Fibroblast of lung (primary cell): ENCODE measurements at regions not wholly inside any gene's neighbourhood (a gene's known extent, or its start where the extent isn't known, plus 50 kb on each side); places are given as distances from the start of the nearest gene placed in this dataset.

Source experiments
- DNase-seq, 2 donors: peaks; one replicate each; pipeline versions ENCODE4 v3.0.0 to v3.0.0-alpha.2; 2010; ENCODE audit warnings: low read depth in 2 of 2
- H2AFZ ChIP-seq: 2 replicates; pipeline ENCODE4 v1.5.1; 2012; ENCODE audit warnings: low read length, control low read depth, inconsistent platforms
- H3K27ac ChIP-seq: 2 replicates; pipeline ENCODE4 v1.5.1; 2011; ENCODE audit warnings: low read length, control low read depth; ENCODE audit not compliant: insufficient read depth
- H3K27me3 ChIP-seq: 2 replicates; pipeline ENCODE4 v1.5.1; 2011; ENCODE audit warnings: mild to moderate bottlenecking, low read length; ENCODE audit not compliant: control insufficient read depth, insufficient read depth
- H3K36me3 ChIP-seq: 2 replicates; pipeline ENCODE4 v1.5.1; 2011; ENCODE audit warnings: low read length; ENCODE audit not compliant: control insufficient read depth, insufficient read depth
- H3K4me1 ChIP-seq: 2 replicates; pipeline ENCODE4 v1.5.1; 2011; ENCODE audit warnings: low read length; ENCODE audit not compliant: control insufficient read depth, insufficient read depth; ENCODE audit errors: extremely low read depth
- H3K4me2 ChIP-seq: 2 replicates; pipeline ENCODE4 v1.5.1; 2011; ENCODE audit warnings: low read length, control low read depth; ENCODE audit not compliant: insufficient read depth; ENCODE audit errors: extremely low read depth
- H3K4me3 ChIP-seq, 4 experiments: fragments of 200-600 bp in 1 of 4; sonication (generic) in 1 of 4; replicated peaks in 1 of 4; 2 replicates each; pipeline ENCODE4 v1.5.1; 2011 to 2016; ENCODE audit warnings: low read length in 4 of 4, low read depth in 3 of 4, mild to moderate bottlenecking in 3 of 4, control low read depth in 2 of 4, inconsistent platforms in 1 of 4, mixed read lengths in 1 of 4; ENCODE audit not compliant: insufficient read depth in 1 of 4; ENCODE audit errors: control extremely low read depth in 1 of 4
- H3K79me2 ChIP-seq: 2 replicates; pipeline ENCODE4 v1.5.1; 2012; ENCODE audit warnings: mild to moderate bottlenecking, low read length, inconsistent platforms; ENCODE audit not compliant: control insufficient read depth, insufficient read depth
- H3K9ac ChIP-seq: 2 replicates; pipeline ENCODE4 v1.5.1; 2011; ENCODE audit warnings: mild to moderate bottlenecking, low read length, control low read depth; ENCODE audit not compliant: insufficient read depth
- H3K9me3 ChIP-seq: 2 replicates; pipeline ENCODE4 v1.5.1; 2012; ENCODE audit warnings: low read depth, low read length; ENCODE audit not compliant: control insufficient read depth, insufficient read depth
- H4K20me1 ChIP-seq: 2 replicates; pipeline ENCODE4 v1.5.1; 2011; ENCODE audit warnings: low read length; ENCODE audit not compliant: control insufficient read depth, insufficient read depth; ENCODE audit errors: extremely low read depth
- CTCF ChIP-seq, 2 donors: IDR thresholded peaks in 1 of 2; conservative IDR thresholded peaks in 1 of 2; 1 replicate in 1 of 2; 2 replicates in 1 of 2; pipeline ENCODE4 v1.5.1; 2011 to 2012; ENCODE audit warnings: low read length in 2 of 2, control low read depth in 1 of 2, inconsistent platforms in 1 of 2, low read depth in 1 of 2, mild to moderate bottlenecking in 1 of 2
- EZH2 ChIP-seq: IDR thresholded peaks from 2 replicates; pipeline ENCODE4 v1.5.1; 2012; ENCODE audit warnings: low read length, control low read depth, mild to moderate bottlenecking; ENCODE audit errors: missing control alignments

- TF ChIP-seq CTCF (conservative IDR thresholded peaks at IDR 0.05 in 1 of 2, IDR thresholded peaks at IDR 0.05 in 1 of 2; ENCODE audit: low read depth in 1 of 2, low read length in 2 of 2) (no peak), EZH2 (no peak)
- Histone ChIP-seq H3K27me3 (no peaks in the 10 kb centered on the region), H4K20me1 (no peaks in the 10 kb centered on the region), H3K9ac (no peak overlapping the region), H3K36me3 (no peaks in the 10 kb centered on the region), H3K9me3 (no peaks in the 10 kb centered on the region), H3K4me2 (no peak overlapping the region), H3K79me2 (no peaks in the 10 kb centered on the region), H3K4me3 (no peak overlapping the region), H2AFZ (no peak overlapping the region), H3K27ac (no peak overlapping the region), H3K4me1 (no peaks in the 10 kb centered on the region)
- DNase-seq: no peak
Observed at GRCh38 chr21:35120631-35121180, 71.6 kb upstream of the RUNX1 start.

GRCh38 chr21:35119501-35120047 is 70.5 kb upstream of the RUNX1 start:
- H3K4me2 ChIP-seq: no peak overlapping the region
- no peaks in the 10 kb centered on the region for H3K79me2 ChIP-seq
- H2AFZ ChIP-seq: no peak overlapping the region
- H3K4me3 ChIP-seq: no peak overlapping the region
- no peak for DNase-seq
- no peaks in the 10 kb centered on the region for H3K27me3 ChIP-seq
- H3K36me3 ChIP-seq: no peaks in the 10 kb centered on the region
- H3K4me1 ChIP-seq: no peaks in the 10 kb centered on the region
- H4K20me1 ChIP-seq: no peaks in the 10 kb centered on the region
- H3K9me3 ChIP-seq: no peaks in the 10 kb centered on the region
- H3K9ac ChIP-seq: no peak overlapping the region
- TF ChIP-seq EZH2: no peak
- TF ChIP-seq CTCF (conservative IDR thresholded peaks at IDR 0.05 in 1 of 2, IDR thresholded peaks at IDR 0.05 in 1 of 2; ENCODE audit: low read depth in 1 of 2, low read length in 2 of 2): no peak
- no peak overlapping the region for H3K27ac ChIP-seq

GRCh38 chr21:35116777-35117176 is 67.7 kb upstream of the RUNX1 start:
- Histone ChIP-seq H2AFZ (no peak overlapping the region), H3K27me3 (no peaks in the 10 kb centered on the region), H3K4me3 (no peak overlapping the region), H3K9me3 (no peaks in the 10 kb centered on the region), H4K20me1 (no peaks in the 10 kb centered on the region), H3K4me1 (no peaks in the 10 kb centered on the region), H3K79me2 (no peaks in the 10 kb centered on the region), H3K4me2 (no peak overlapping the region), H3K9ac (no peak overlapping the region), H3K36me3 (no peaks in the 10 kb centered on the region), H3K27ac (no peak overlapping the region)
- no peak for TF ChIP-seq EZH2
- TF ChIP-seq CTCF (conservative IDR thresholded peaks at IDR 0.05 in 1 of 2, IDR thresholded peaks at IDR 0.05 in 1 of 2; ENCODE audit: low read depth in 1 of 2, low read length in 2 of 2): no peak
- DNase-seq: no peak
